SU-DHL-6 (cell line): ENCODE measurements at regions not wholly inside any gene's neighbourhood (a gene's known extent, or its start where the extent isn't known, plus 50 kb on each side); places are given as distances from the start of the nearest gene placed in this dataset.

Source experiments
- CTCF ChIP-seq: fragments of 200-600 bp; sonication (generic); IDR thresholded peaks from one replicate; pipeline ENCODE4 v1.5.1; 2017; ENCODE audit warnings: antibody characterized with exemption, mild to moderate bottlenecking, low read length, moderate library complexity; ENCODE audit not compliant: insufficient read depth, poor library complexity, severe bottlenecking
- EZH2phosphoT487 ChIP-seq: fragments of 200-600 bp; sonication (generic), shearing (Covaris generic); conservative IDR thresholded peaks from 2 replicates; pipeline ENCODE4 v1.6.1; 2018; ENCODE audit warnings: mild to moderate bottlenecking, antibody characterized with exemption, low read length, moderate library complexity, mixed read lengths

DNA sequence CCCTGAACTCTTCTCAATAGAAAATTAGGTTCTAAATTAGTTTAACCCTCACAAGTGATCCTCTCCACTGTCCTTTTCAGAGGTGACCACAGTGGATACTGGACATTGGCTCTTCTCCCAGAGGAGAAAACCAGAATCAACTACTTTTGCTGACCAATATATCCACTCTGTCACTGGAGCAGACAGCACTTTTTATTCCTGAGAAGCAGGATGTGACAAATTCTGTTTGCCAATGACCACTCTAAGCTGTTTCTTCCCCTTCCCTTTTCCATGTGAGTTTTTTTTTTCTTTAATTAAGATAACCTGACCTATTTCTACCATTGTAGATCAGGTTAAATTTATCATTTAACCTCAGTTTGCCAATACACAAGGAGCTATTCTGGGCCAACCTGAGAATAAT lies 79.7 kb upstream of the ZNF280D start:
- TF ChIP-seq CTCF = no peak
- no peak for TF ChIP-seq EZH2phosphoT487
